GM23338 (cell line): ENCODE measurements at regions not wholly inside any gene's neighbourhood (a gene's known extent, or its start where the extent isn't known, plus 50 kb on each side); places are given as distances from the start of the nearest gene placed in this dataset.

ENCODE experiments used
- ATAC-seq: fragments of 200-7000 bp; cut with Tn5 transposase; 3 replicates; pipeline ENCODE4 v1.9.1; 2020
- DNase-seq: peaks from one replicate; pipeline ENCODE4 v3.0.0-alpha.2; 2015; ENCODE audit warnings: low spot score
- H2AFZ ChIP-seq: fragments of 200-600 bp; sonication (generic); 2 replicates; pipeline ENCODE4 v1.8.0; 2016; ENCODE audit warnings: antibody characterized with exemption, mild to moderate bottlenecking, moderate library complexity
- H3F3A ChIP-seq: fragments of 200-600 bp; sonication (generic); replicated peaks from 2 replicates; pipeline ENCODE4 v1.8.0; 2017; ENCODE audit warnings: antibody characterized with exemption, mixed run types, low read depth
- H3K27ac ChIP-seq: fragments of 200-600 bp; sonication (generic); 2 replicates; pipeline ENCODE4 v1.6.1; 2016; ENCODE audit warnings: low read depth
- H3K27me3 ChIP-seq: fragments of 200-600 bp; sonication (generic); 2 replicates; pipeline ENCODE4 v1.8.0; 2016; ENCODE audit warnings: mild to moderate bottlenecking, mixed run types, moderate library complexity; ENCODE audit not compliant: insufficient read depth
- H3K36me3 ChIP-seq: fragments of 200-600 bp; sonication (generic); 2 replicates; pipeline ENCODE4 v1.8.0; 2016; ENCODE audit warnings: mild to moderate bottlenecking; ENCODE audit not compliant: insufficient read depth
- H3K4me1 ChIP-seq: fragments of 200-600 bp; sonication (generic); 2 replicates; pipeline ENCODE4 v1.8.0; 2016; ENCODE audit warnings: mild to moderate bottlenecking, moderate library complexity; ENCODE audit not compliant: insufficient read depth
- H3K4me2 ChIP-seq: fragments of 200-600 bp; sonication (generic); 2 replicates; pipeline ENCODE4 v1.7.1; 2017; ENCODE audit warnings: mixed run types
- H3K4me3 ChIP-seq: fragments of 200-600 bp; sonication (generic); 2 replicates; pipeline ENCODE4 v1.6.1; 2016; ENCODE audit warnings: mixed run types
- H3K79me2 ChIP-seq: fragments of 200-600 bp; sonication (generic); replicated peaks from 2 replicates; pipeline ENCODE4 v1.8.0; 2017; ENCODE audit warnings: mild to moderate bottlenecking; ENCODE audit not compliant: insufficient read depth
- H3K9me2 ChIP-seq: fragments of 200-600 bp; sonication (generic); 2 replicates; pipeline ENCODE4 v1.8.0; 2017; ENCODE audit not compliant: insufficient read depth
- H4K20me1 ChIP-seq: fragments of 200-600 bp; sonication (generic); replicated peaks from 2 replicates; pipeline ENCODE4 v1.8.0; 2017; ENCODE audit warnings: mild to moderate bottlenecking; ENCODE audit not compliant: insufficient read depth
- H3K27ac Mint-ChIP-seq: 2 replicates; pipeline ENCODE4 v1.8.0; 2020; ENCODE audit warnings: inconsistent platforms, mild to moderate bottlenecking, moderate library complexity, mixed read lengths
- H3K27me3 Mint-ChIP-seq: 3 replicates; pipeline ENCODE4 v1.8.0; 2022; ENCODE audit warnings: low read depth, mild to moderate bottlenecking, moderate library complexity, mixed read lengths, inconsistent platforms; ENCODE audit not compliant: insufficient read depth, poor library complexity
- H3K36me3 Mint-ChIP-seq: 3 replicates; pipeline ENCODE4 v1.8.0; 2021; ENCODE audit warnings: low read depth, mild to moderate bottlenecking, inconsistent platforms, moderate library complexity, mixed read lengths
- H3K4me1 Mint-ChIP-seq: 3 replicates; pipeline ENCODE4 v1.8.0; 2020; ENCODE audit warnings: mild to moderate bottlenecking, inconsistent platforms, mixed read lengths
- H3K4me3 Mint-ChIP-seq: 3 replicates; pipeline ENCODE4 v1.8.0; 2021; ENCODE audit warnings: moderate library complexity, mild to moderate bottlenecking, inconsistent platforms, mixed read lengths
- H3K9me3 Mint-ChIP-seq: 3 replicates; pipeline ENCODE4 v1.8.0; 2020; ENCODE audit warnings: moderate library complexity, mild to moderate bottlenecking, inconsistent platforms, mixed read lengths
- CREB1 ChIP-seq: fragments of 250-450 bp; sonication (Bioruptor Pico); IDR thresholded peaks from 2 replicates; pipeline ENCODE4 v1.5.0; 2020; ENCODE audit warnings: low read depth, mild to moderate bottlenecking, moderate library complexity
- CTCF ChIP-seq, 2 experiments: fragments of 200-600 bp in 1 of 2; sonication (generic) in 1 of 2; conservative IDR thresholded peaks; 2 replicates each; pipeline versions ENCODE4 v1.5.1 to v1.6.1; 2016 to 2017; ENCODE audit warnings: antibody characterized with exemption in 2 of 2, low read depth in 2 of 2, mild to moderate bottlenecking in 2 of 2, moderate library complexity in 1 of 2
- ETS1 ChIP-seq: IDR thresholded peaks from 2 replicates; pipeline ENCODE4 v1.6.1; 2016; ENCODE audit warnings: antibody characterized with exemption
- EZH2 ChIP-seq: fragments of 200-600 bp; sonication (generic); IDR thresholded peaks from one replicate; pipeline ENCODE4 v1.8.0; 2017; ENCODE audit warnings: antibody characterized with exemption, mild to moderate bottlenecking, low read depth; ENCODE audit not compliant: unreplicated experiment
- EZH2phosphoT487 ChIP-seq: fragments of 200-600 bp; sonication (generic); IDR thresholded peaks from one replicate; pipeline ENCODE4 v1.8.1; 2018; ENCODE audit warnings: antibody characterized with exemption; ENCODE audit not compliant: unreplicated experiment
- JUNB ChIP-seq: IDR thresholded peaks from one replicate; pipeline ENCODE4 v1.6.1; 2016; ENCODE audit warnings: antibody characterized with exemption; ENCODE audit not compliant: unreplicated experiment
- NANOG ChIP-seq: IDR thresholded peaks from 2 replicates; pipeline ENCODE4 v1.6.1; 2016; ENCODE audit warnings: antibody characterized with exemption, borderline replicate concordance
- POLR2AphosphoS5 ChIP-seq: IDR thresholded peaks from 2 replicates; pipeline ENCODE4 v1.6.1; 2016; ENCODE audit warnings: antibody characterized with exemption, low read depth
- REST ChIP-seq: IDR thresholded peaks from one replicate; pipeline ENCODE4 v1.6.1; 2018; ENCODE audit warnings: antibody characterized with exemption; ENCODE audit not compliant: unreplicated experiment
- STAT1 ChIP-seq: IDR thresholded peaks from one replicate; pipeline ENCODE4 v1.6.1; 2016; ENCODE audit warnings: antibody characterized with exemption; ENCODE audit not compliant: unreplicated experiment
- ZNF114 ChIP-seq: fragments of 250-450 bp; sonication (Bioruptor Pico); IDR thresholded peaks from 2 replicates; pipeline ENCODE4 v1.5.0; 2020; ENCODE audit warnings: mild to moderate bottlenecking, moderate library complexity
- ZNF331 ChIP-seq: fragments of 250-450 bp; sonication (Bioruptor Pico); IDR thresholded peaks from 2 replicates; pipeline ENCODE4 v1.5.0; 2020; ENCODE audit warnings: low read depth, mild to moderate bottlenecking, moderate library complexity
- ZNF462 ChIP-seq: fragments of 250-450 bp; sonication (Bioruptor Pico); IDR thresholded peaks from 2 replicates; pipeline ENCODE4 v1.5.0; 2020; ENCODE audit warnings: mild to moderate bottlenecking, moderate library complexity

- Histone ChIP-seq H3K27me3 (no peaks in the 10 kb centered on the region), H3K79me2 (no peaks in the 10 kb centered on the region), H4K20me1 (no peaks in the 10 kb centered on the region), H3K4me1 (no peaks in the 10 kb centered on the region), H3K27ac (no peak overlapping the region), H3F3A (no peaks in the 10 kb centered on the region), H3K4me2 (no peak overlapping the region), H3K9me2 (no peaks in the 10 kb centered on the region), H2AFZ (no peak overlapping the region), H3K36me3 (no peaks in the 10 kb centered on the region), H3K4me3 (no peak overlapping the region)
- ATAC-seq (no peak), DNase-seq (no peak)
- TF ChIP-seq REST = no peak
- TF ChIP-seq EZH2phosphoT487 = no peak
- no peak for TF ChIP-seq ETS1
- no peak for TF ChIP-seq POLR2AphosphoS5
- no peak for TF ChIP-seq NANOG
- TF ChIP-seq JUNB = no peak
- TF ChIP-seq CREB1 = no peak
- no peak for TF ChIP-seq ZNF331 (CRISPR knock-in tag)
- no peak for TF ChIP-seq CTCF (conservative IDR thresholded peaks at IDR 0.05; ENCODE audit: low read depth in 2 of 2)
- no peak for TF ChIP-seq EZH2
- TF ChIP-seq ZNF114 (CRISPR knock-in tag) = no peak
- no peak for TF ChIP-seq ZNF462 (CRISPR knock-in tag)
- TF ChIP-seq STAT1 = no peak
- no peak overlapping the region for H3K4me3 Mint-ChIP-seq
- no peak overlapping the region for H3K27ac Mint-ChIP-seq
- no peaks in the 10 kb centered on the region for H3K36me3 Mint-ChIP-seq
- H3K9me3 Mint-ChIP-seq = no peaks in the 10 kb centered on the region
- peaks cover 2% of the 10 kb centered on the region for H3K27me3 Mint-ChIP-seq
- H3K4me1 Mint-ChIP-seq = peaks cover 3% of the 10 kb centered on the region; the same call in 2 of the 3 replicates
Measured at GRCh38 chr2:58620896-58621295, 379.8 kb upstream of the FANCL start.
